Endothelial cell of umbilical vein (primary cell): ENCODE measurements at regions not wholly inside any gene's neighbourhood (a gene's known extent, or its start where the extent isn't known, plus 50 kb on each side); places are given as distances from the start of the nearest gene placed in this dataset.

ENCODE experiments used
- BruUV-seq: library from RNA; stranded (reverse); fragments of 400-500 nt; replicated peaks from 2 replicates; lab custom pipeline; 2021; lab: Mats Ljungman, UMichigan
- CTCF ChIA-PET: fragments of 300-600, 350-600 bp; sonication (Branson Sonifier 250); formaldehyde crosslinking; loops from one replicate; lab custom pipeline; 2021; ENCODE audit warnings: antibody characterized with exemption, inconsistent platforms; lab: Charles Lee
- POLR2A ChIA-PET: fragments of 300-600, 350-600 bp; sonication (Branson Sonifier 250); formaldehyde crosslinking; loops from one replicate; lab custom pipeline; 2021; ENCODE audit warnings: antibody characterized with exemption, inconsistent platforms; lab: Charles Lee
- DNase-seq: peaks from one replicate; pipeline ENCODE4 v3.0.0-alpha.2; 2011; ENCODE audit warnings: low read depth, low spot score
- FAIRE-seq: peaks from 2 replicates; lab custom pipeline; 2011; peaks lifted over from hg19 to GRCh38; lab: Jason Lieb, UNC
- H2AFZ ChIP-seq: 2 replicates; pipeline ENCODE4 v1.6.0; 2012; ENCODE audit warnings: low read depth, low read length, control low read depth, inconsistent platforms
- H3K27ac ChIP-seq: 2 replicates; pipeline ENCODE4 v1.5.1; 2011; ENCODE audit warnings: low read depth, mild to moderate bottlenecking, control low read depth, low read length, moderate library complexity; ENCODE audit not compliant: insufficient read depth
- H3K27me3 ChIP-seq, 2 experiments: 2 replicates each; pipeline versions ENCODE4 v1.6.0 to v1.6.1; 2011; ENCODE audit warnings: low read length in 2 of 2, mixed read lengths in 1 of 2; ENCODE audit not compliant: control insufficient read depth in 2 of 2, insufficient read depth in 2 of 2
- H3K36me3 ChIP-seq, 2 experiments: 2 replicates in 1 of 2; 3 replicates in 1 of 2; pipeline ENCODE4 v1.5.1; 2011; ENCODE audit warnings: low read length in 2 of 2, mild to moderate bottlenecking in 1 of 2, moderate library complexity in 1 of 2; ENCODE audit not compliant: control insufficient read depth in 2 of 2, insufficient read depth in 2 of 2; ENCODE audit errors: extremely low read depth in 1 of 2
- H3K4me1 ChIP-seq: 3 replicates; pipeline ENCODE4 v1.5.1; 2011; ENCODE audit warnings: mild to moderate bottlenecking, low read length; ENCODE audit not compliant: control insufficient read depth, insufficient read depth; ENCODE audit errors: extremely low read depth
- H3K4me2 ChIP-seq: 2 replicates; pipeline ENCODE4 v1.6.1; 2011; ENCODE audit warnings: low read length, control low read depth, mixed read lengths; ENCODE audit not compliant: insufficient read depth
- H3K4me3 ChIP-seq, 3 experiments: fragments of 200-600 bp in 1 of 3; sonication (generic), shearing (Covaris generic) in 1 of 3; replicated peaks in 1 of 3; 2 replicates each; pipeline ENCODE4 v1.5.1; 2011 to 2016; ENCODE audit warnings: control low read depth in 3 of 3, low read length in 3 of 3, mild to moderate bottlenecking in 2 of 3, inconsistent platforms in 1 of 3, low read depth in 1 of 3, moderate library complexity in 1 of 3; ENCODE audit not compliant: insufficient read depth in 1 of 3
- H3K79me2 ChIP-seq: 2 replicates; pipeline ENCODE4 v1.6.0; 2012; ENCODE audit warnings: low read length, inconsistent platforms; ENCODE audit not compliant: control insufficient read depth, insufficient read depth
- H3K9ac ChIP-seq: replicated peaks from 2 replicates; pipeline ENCODE3; 2011; ENCODE audit warnings: low read length, control low read depth; ENCODE audit not compliant: insufficient read depth; ENCODE audit errors: extremely low read depth
- H3K9me1 ChIP-seq: replicated peaks from 3 replicates; pipeline ENCODE4 v1.6.0; 2011; ENCODE audit warnings: mild to moderate bottlenecking, low read length; ENCODE audit not compliant: control insufficient read depth, insufficient read depth; ENCODE audit errors: extremely low read depth
- H3K9me3 ChIP-seq: replicated peaks from 2 replicates; pipeline ENCODE4 v1.5.1; 2012; ENCODE audit warnings: low read length, inconsistent platforms; ENCODE audit not compliant: control insufficient read depth, insufficient read depth
- H4K20me1 ChIP-seq: replicated peaks from 2 replicates; pipeline ENCODE3; 2011; ENCODE audit warnings: mild to moderate bottlenecking, low read length; ENCODE audit not compliant: control insufficient read depth, insufficient read depth; ENCODE audit errors: extremely low read depth
- EZH2 ChIP-seq: IDR thresholded peaks from 2 replicates; pipeline ENCODE4 v1.6.1; 2012; ENCODE audit warnings: borderline replicate concordance, low read depth, mild to moderate bottlenecking, moderate library complexity, low read length, inconsistent platforms; ENCODE audit not compliant: severe bottlenecking
- JUN ChIP-seq: IDR thresholded peaks from 2 replicates; pipeline ENCODE4 v1.6.1; 2011; ENCODE audit warnings: borderline replicate concordance, low read depth; ENCODE audit not compliant: insufficient read length, insufficient read depth
- MAX ChIP-seq: IDR thresholded peaks from 2 replicates; pipeline ENCODE4 v1.6.1; 2011; ENCODE audit not compliant: insufficient read depth, insufficient read length
- POLR2AphosphoS5 ChIP-seq: IDR thresholded peaks from 2 replicates; pipeline ENCODE4 v1.6.1; 2012; ENCODE audit warnings: low read depth, mild to moderate bottlenecking, control low read depth, low read length, moderate library complexity; ENCODE audit not compliant: insufficient read depth
- dilution Hi-C: fragments of 300-500 bp; cut with MboI; formaldehyde crosslinking; loops from one replicate; pipeline ENCODE4 v1.15.0; 2019; ENCODE audit warnings: low sequenced_read_pairs; ENCODE audit not compliant: extremely low pct_ligation_motif_present
- intact Hi-C: fragments of 100-400 bp; cut with micrococcal nuclease; formaldehyde crosslinking; loops from one replicate; pipeline ENCODE4 v1.10.0; 2022
- TF ChIP-seq, protein P1 (sequence below), 2 donors: IDR thresholded peaks; 1 replicate in 1 of 2; 2 replicates in 1 of 2; pipeline ENCODE4 v1.5.1; 2011; ENCODE audit warnings: low read length in 2 of 2, mild to moderate bottlenecking in 2 of 2, moderate library complexity in 2 of 2, control low read depth in 1 of 2, inconsistent platforms in 1 of 2, low read depth in 1 of 2; ENCODE audit not compliant: insufficient read depth in 1 of 2; ENCODE audit errors: extremely low read depth in 1 of 2

DNA sequence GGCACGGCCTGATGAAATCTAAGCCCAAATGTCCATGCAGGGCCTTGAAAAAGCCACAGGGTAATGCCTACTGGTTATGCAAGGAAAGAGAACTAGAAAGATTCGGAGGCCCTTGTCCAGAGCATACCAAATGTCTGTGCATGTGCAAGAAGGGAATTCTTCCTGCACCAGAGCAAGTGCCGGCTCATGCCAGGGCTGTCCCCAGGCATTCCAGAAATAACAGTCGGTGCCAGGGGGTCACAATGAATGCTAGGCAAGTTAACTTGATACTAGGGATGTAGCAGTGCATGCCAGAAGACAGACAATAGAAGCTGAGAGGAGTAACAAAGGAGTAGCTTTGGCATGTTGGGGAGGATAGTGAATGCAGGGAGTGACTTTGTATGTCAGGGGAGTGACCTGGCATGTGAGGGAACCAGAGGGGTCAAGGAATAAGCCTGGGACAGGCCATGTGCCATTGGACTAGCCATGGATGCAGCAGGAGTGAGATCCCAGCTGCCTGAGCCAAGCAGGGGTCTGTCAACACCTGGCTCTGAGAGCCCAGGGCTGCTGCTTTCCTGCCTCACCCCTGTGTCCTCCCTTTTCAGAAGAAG is 119.5 kb upstream of the UNC5B start:
- H3K9me1 ChIP-seq = no peaks in the 10 kb centered on the region
- no peak overlapping the region for H3K4me2 ChIP-seq
- H3K9ac ChIP-seq = no peak overlapping the region
- H3K27me3 ChIP-seq = peaks cover 10 to 32% of the 10 kb centered on the region in 2 experiments
- CTCF ChIA-PET = interaction anchor here (1.1 kb wide), 1 partner anchor 10 kb away, joined by 3 read pairs; no protein-coding TSS in a partner anchor
- no peaks in the 10 kb centered on the region for H3K79me2 ChIP-seq
- no peaks in the 10 kb centered on the region for H3K4me1 ChIP-seq
- no peaks in the 10 kb centered on the region for H3K9me3 ChIP-seq
- H3K4me3 ChIP-seq = no peak overlapping the region
- dilution Hi-C loops = no loop called here
- no peak for DNase-seq
- no peak overlapping the region for H3K27ac ChIP-seq
- BruUV-seq = no TSS peak
- FAIRE-seq = no peak
- TF ChIP-seq EZH2 = no peak
- TF ChIP-seq POLR2AphosphoS5 = no peak
- TF ChIP-seq, protein P1, sequence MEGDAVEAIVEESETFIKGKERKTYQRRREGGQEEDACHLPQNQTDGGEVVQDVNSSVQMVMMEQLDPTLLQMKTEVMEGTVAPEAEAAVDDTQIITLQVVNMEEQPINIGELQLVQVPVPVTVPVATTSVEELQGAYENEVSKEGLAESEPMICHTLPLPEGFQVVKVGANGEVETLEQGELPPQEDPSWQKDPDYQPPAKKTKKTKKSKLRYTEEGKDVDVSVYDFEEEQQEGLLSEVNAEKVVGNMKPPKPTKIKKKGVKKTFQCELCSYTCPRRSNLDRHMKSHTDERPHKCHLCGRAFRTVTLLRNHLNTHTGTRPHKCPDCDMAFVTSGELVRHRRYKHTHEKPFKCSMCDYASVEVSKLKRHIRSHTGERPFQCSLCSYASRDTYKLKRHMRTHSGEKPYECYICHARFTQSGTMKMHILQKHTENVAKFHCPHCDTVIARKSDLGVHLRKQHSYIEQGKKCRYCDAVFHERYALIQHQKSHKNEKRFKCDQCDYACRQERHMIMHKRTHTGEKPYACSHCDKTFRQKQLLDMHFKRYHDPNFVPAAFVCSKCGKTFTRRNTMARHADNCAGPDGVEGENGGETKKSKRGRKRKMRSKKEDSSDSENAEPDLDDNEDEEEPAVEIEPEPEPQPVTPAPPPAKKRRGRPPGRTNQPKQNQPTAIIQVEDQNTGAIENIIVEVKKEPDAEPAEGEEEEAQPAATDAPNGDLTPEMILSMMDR (IDR thresholded peaks at IDR 0.05; ENCODE audit: extremely low read depth in 1 of 2, insufficient read depth in 1 of 2, low read depth in 1 of 2, low read length in 2 of 2) = no peak
- POLR2A ChIA-PET = no interaction called here
- H4K20me1 ChIP-seq = no peaks in the 10 kb centered on the region
- intact Hi-C loops = no loop called here
- no peak overlapping the region for H2AFZ ChIP-seq
- no peaks in the 10 kb centered on the region for H3K36me3 ChIP-seq

DNA sequence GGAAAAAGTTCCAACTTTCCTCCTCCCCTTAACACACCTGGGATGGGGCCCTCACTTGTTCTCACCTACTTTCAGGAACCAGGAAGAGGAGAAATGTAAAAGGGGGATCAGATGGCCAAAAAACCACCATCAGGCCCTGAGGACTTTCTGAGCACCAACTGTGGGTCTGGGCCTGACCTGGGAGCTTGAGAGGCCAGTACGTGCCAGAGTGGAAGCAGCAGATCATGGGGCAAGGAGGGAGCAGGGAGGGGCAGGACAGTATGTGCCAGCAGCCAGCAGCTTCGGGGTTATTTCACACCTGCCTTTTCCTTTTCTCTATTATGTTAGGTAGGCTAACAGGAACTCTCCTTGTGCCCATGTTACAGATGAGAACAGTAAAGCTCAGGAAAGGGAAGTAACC is 118.8 kb upstream of the UNC5B start:
- ChIA-PET CTCF (interaction anchor here (1.1 kb wide), 1 partner anchor 10 kb away, joined by 3 read pairs; no protein-coding TSS in a partner anchor), POLR2A (no interaction called here)
- Histone ChIP-seq H3K9me3 (no peaks in the 10 kb centered on the region), H3K9me1 (no peaks in the 10 kb centered on the region), H3K27me3 (peaks cover 13 to 37% of the 10 kb centered on the region in 2 experiments), H2AFZ (no peak overlapping the region), H3K36me3 (no peaks in the 10 kb centered on the region), H3K79me2 (no peaks in the 10 kb centered on the region), H3K4me3 (no peak overlapping the region), H3K27ac (no peak overlapping the region), H3K4me1 (no peaks in the 10 kb centered on the region), H3K4me2 (no peak overlapping the region), H4K20me1 (no peaks in the 10 kb centered on the region), H3K9ac (no peak overlapping the region)
- intact Hi-C loops = no loop called here
- dilution Hi-C loops = no loop called here
- FAIRE-seq (no peak), DNase-seq (no peak)
- TF ChIP-seq, protein P1 (IDR thresholded peaks at IDR 0.05; ENCODE audit: extremely low read depth in 1 of 2, insufficient read depth in 1 of 2, low read depth in 1 of 2, low read length in 2 of 2) = no peak
- TF ChIP-seq MAX (no peak), JUN (no peak)
- BruUV-seq = no TSS peak
